ENCODE measurements at regions not wholly inside any gene's neighbourhood (a gene's known extent, or its start where the extent isn't known, plus 50 kb on each side); places are given as distances from the start of the nearest gene placed in this dataset.

GRCh38 chr2:60042023-60042422 lies 511.4 kb downstream of the BCL11A start:
- TF ChIP-seq EZH2 (optimal IDR thresholded peaks at IDR 0.05; ENCODE audit: low read depth, low read length) = no peak
- TF ChIP-seq CTCF (IDR thresholded peaks at IDR 0.05; ENCODE audit: low read length) = no peak

All from MM.1S (cell line).